MM.1S (cell line): ENCODE measurements at regions not wholly inside any gene's neighbourhood (a gene's known extent, or its start where the extent isn't known, plus 50 kb on each side); places are given as distances from the start of the nearest gene placed in this dataset.

ENCODE experiments used
- DNase-seq: peaks from one replicate; pipeline ENCODE4 v3.0.0-alpha.2; 2015
- H2AFZ ChIP-seq: fragments of 300-600 bp; sonication (generic); 2 replicates; pipeline ENCODE4 v1.6.0; 2016; ENCODE audit warnings: antibody characterized with exemption, low read length
- H3F3A ChIP-seq: fragments of 300-600 bp; sonication (generic); 2 replicates; pipeline ENCODE4 v1.6.1; 2016; ENCODE audit warnings: mild to moderate bottlenecking, antibody characterized with exemption, low read length, moderate library complexity, mixed read lengths; ENCODE audit not compliant: insufficient read depth
- H3K27ac ChIP-seq: fragments of 300-600 bp; sonication (generic); 2 replicates; pipeline ENCODE4 v1.5.1; 2016; ENCODE audit warnings: mild to moderate bottlenecking, low read length
- H3K27me3 ChIP-seq: fragments of 300-600 bp; sonication (generic); replicated peaks from 2 replicates; pipeline ENCODE4 v1.6.0; 2016; ENCODE audit warnings: low read length; ENCODE audit not compliant: insufficient read depth
- H3K36me3 ChIP-seq: fragments of 300-600 bp; sonication (generic); replicated peaks from 2 replicates; pipeline ENCODE4 v1.6.1; 2016; ENCODE audit warnings: mild to moderate bottlenecking, low read length, mixed read lengths; ENCODE audit not compliant: insufficient read depth
- H3K4me1 ChIP-seq: fragments of 300-600 bp; sonication (generic); 2 replicates; pipeline ENCODE4 v1.6.1; 2016; ENCODE audit warnings: low read length, mixed read lengths
- H3K4me2 ChIP-seq: fragments of 300-600 bp; sonication (generic); 2 replicates; pipeline ENCODE4 v1.6.0; 2016; ENCODE audit warnings: low read depth, low read length
- H3K4me3 ChIP-seq: fragments of 300-600 bp; sonication (generic); 2 replicates; pipeline ENCODE4 v1.5.1; 2016; ENCODE audit warnings: low read length, mixed read lengths
- H3K79me2 ChIP-seq: fragments of 300-600 bp; sonication (generic); 2 replicates; pipeline ENCODE4 v1.6.1; 2016; ENCODE audit warnings: mixed run types, low read length, mixed read lengths
- H3K9ac ChIP-seq: fragments of 300-600 bp; sonication (generic); 2 replicates; pipeline ENCODE4 v1.6.1; 2016; ENCODE audit warnings: low read length, mixed read lengths
- H3K9me2 ChIP-seq: fragments of 300-600 bp; sonication (generic); replicated peaks from 2 replicates; pipeline ENCODE4 v1.6.1; 2016; ENCODE audit warnings: mild to moderate bottlenecking, low read length, mixed read lengths; ENCODE audit not compliant: insufficient read depth
- H3K9me3 ChIP-seq: fragments of 300-600 bp; sonication (generic); replicated peaks from 2 replicates; pipeline ENCODE4 v1.6.1; 2016; ENCODE audit warnings: mild to moderate bottlenecking, low read length, mixed read lengths; ENCODE audit not compliant: insufficient read depth
- H4K20me1 ChIP-seq: fragments of 300-600 bp; sonication (generic); 2 replicates; pipeline ENCODE4 v1.6.1; 2016; ENCODE audit warnings: mild to moderate bottlenecking, low read length, moderate library complexity, mixed read lengths; ENCODE audit not compliant: insufficient read depth
- CTCF ChIP-seq: fragments of 300-600 bp; sonication (generic); IDR thresholded peaks from 2 replicates; pipeline ENCODE4 v1.5.1; 2016; ENCODE audit warnings: antibody characterized with exemption, low read length, mixed read lengths
- EZH2 ChIP-seq: fragments of 300-600 bp; sonication (generic); optimal IDR thresholded peaks from 2 replicates; pipeline ENCODE3; 2017; ENCODE audit warnings: low read depth, mild to moderate bottlenecking, antibody characterized with exemption, low read length, mixed read lengths
- EZH2phosphoT487 ChIP-seq: fragments of 300-600 bp; sonication (generic); IDR thresholded peaks from 2 replicates; pipeline ENCODE4 v1.6.1; 2018; ENCODE audit warnings: antibody characterized with exemption, low read length

GRCh38 chr3:18732474-18732873 is 307.3 kb upstream of the SATB1 start:
- Histone ChIP-seq H3F3A (no peaks in the 10 kb centered on the region), H3K9me3 (no peaks in the 10 kb centered on the region), H3K4me2 (no peak overlapping the region), H3K4me3 (no peak overlapping the region), H2AFZ (no peak overlapping the region), H4K20me1 (no peaks in the 10 kb centered on the region), H3K36me3 (no peaks in the 10 kb centered on the region), H3K9me2 (no peaks in the 10 kb centered on the region), H3K4me1 (no peaks in the 10 kb centered on the region), H3K27ac (no peak overlapping the region), H3K9ac (no peak overlapping the region), H3K79me2 (no peaks in the 10 kb centered on the region), H3K27me3 (peaks cover 4% of the 10 kb centered on the region; the same call in 1 of the 2 replicates)
- DNase-seq: no peak
- no peak for TF ChIP-seq EZH2
- no peak for TF ChIP-seq EZH2phosphoT487

- Histone ChIP-seq H3K79me2 (no peaks in the 10 kb centered on the region), H3K9ac (no peak overlapping the region), H3K27me3 (no peaks in the 10 kb centered on the region), H4K20me1 (no peaks in the 10 kb centered on the region), H3K9me3 (no peaks in the 10 kb centered on the region), H3K4me1 (no peaks in the 10 kb centered on the region), H3K9me2 (no peaks in the 10 kb centered on the region), H3F3A (no peaks in the 10 kb centered on the region), H3K4me2 (no peak overlapping the region), H3K27ac (no peak overlapping the region), H3K36me3 (no peaks in the 10 kb centered on the region), H3K4me3 (no peak overlapping the region), H2AFZ (no peak overlapping the region)
- no peak for DNase-seq
- TF ChIP-seq EZH2 (no peak), EZH2phosphoT487 (no peak), CTCF (no peak)
Measured at GRCh38 chr3:18730491-18730890, 305.4 kb upstream of the SATB1 start.

GRCh38 chr3:18729671-18730070 is 304.5 kb upstream of the SATB1 start:
- no peak overlapping the region for H3K4me2 ChIP-seq
- H3K36me3 ChIP-seq: no peaks in the 10 kb centered on the region
- no peak overlapping the region for H2AFZ ChIP-seq
- TF ChIP-seq CTCF: no peak
- TF ChIP-seq EZH2: no peak
- TF ChIP-seq EZH2phosphoT487: no peak
- no peaks in the 10 kb centered on the region for H3K9me2 ChIP-seq
- H3K9me3 ChIP-seq: no peaks in the 10 kb centered on the region
- no peak overlapping the region for H3K27ac ChIP-seq
- H3K27me3 ChIP-seq: no peaks in the 10 kb centered on the region
- no peaks in the 10 kb centered on the region for H4K20me1 ChIP-seq
- H3K9ac ChIP-seq: no peak overlapping the region
- H3F3A ChIP-seq: no peaks in the 10 kb centered on the region
- DNase-seq: no peak
- no peaks in the 10 kb centered on the region for H3K79me2 ChIP-seq
- no peak overlapping the region for H3K4me3 ChIP-seq
- no peaks in the 10 kb centered on the region for H3K4me1 ChIP-seq

- TF ChIP-seq CTCF (no peak), EZH2phosphoT487 (no peak), EZH2 (no peak)
Measured at GRCh38 chr3:18725668-18726407, 300.7 kb upstream of the SATB1 start.

More at GRCh38 chr3:18725668-18726407, 300.7 kb upstream of the SATB1 start:
- Histone ChIP-seq H3K79me2 (no peaks in the 10 kb centered on the region), H3K4me1 (no peaks in the 10 kb centered on the region), H2AFZ (no peak overlapping the region), H3K9me2 (no peaks in the 10 kb centered on the region), H3K27ac (no peak overlapping the region), H4K20me1 (no peaks in the 10 kb centered on the region), H3K36me3 (no peaks in the 10 kb centered on the region), H3F3A (no peaks in the 10 kb centered on the region), H3K9me3 (no peaks in the 10 kb centered on the region), H3K27me3 (no peaks in the 10 kb centered on the region), H3K4me2 (no peak overlapping the region), H3K9ac (no peak overlapping the region), H3K4me3 (no peak overlapping the region)
- no peak for DNase-seq
